ENCODE measurements at regions not wholly inside any gene's neighbourhood (a gene's known extent, or its start where the extent isn't known, plus 50 kb on each side); places are given as distances from the start of the nearest gene placed in this dataset.

GRCh38 chr6:44024574-44025219, 102.6 kb downstream of the MRPL14 start:
- TF ChIP-seq, protein P1, sequence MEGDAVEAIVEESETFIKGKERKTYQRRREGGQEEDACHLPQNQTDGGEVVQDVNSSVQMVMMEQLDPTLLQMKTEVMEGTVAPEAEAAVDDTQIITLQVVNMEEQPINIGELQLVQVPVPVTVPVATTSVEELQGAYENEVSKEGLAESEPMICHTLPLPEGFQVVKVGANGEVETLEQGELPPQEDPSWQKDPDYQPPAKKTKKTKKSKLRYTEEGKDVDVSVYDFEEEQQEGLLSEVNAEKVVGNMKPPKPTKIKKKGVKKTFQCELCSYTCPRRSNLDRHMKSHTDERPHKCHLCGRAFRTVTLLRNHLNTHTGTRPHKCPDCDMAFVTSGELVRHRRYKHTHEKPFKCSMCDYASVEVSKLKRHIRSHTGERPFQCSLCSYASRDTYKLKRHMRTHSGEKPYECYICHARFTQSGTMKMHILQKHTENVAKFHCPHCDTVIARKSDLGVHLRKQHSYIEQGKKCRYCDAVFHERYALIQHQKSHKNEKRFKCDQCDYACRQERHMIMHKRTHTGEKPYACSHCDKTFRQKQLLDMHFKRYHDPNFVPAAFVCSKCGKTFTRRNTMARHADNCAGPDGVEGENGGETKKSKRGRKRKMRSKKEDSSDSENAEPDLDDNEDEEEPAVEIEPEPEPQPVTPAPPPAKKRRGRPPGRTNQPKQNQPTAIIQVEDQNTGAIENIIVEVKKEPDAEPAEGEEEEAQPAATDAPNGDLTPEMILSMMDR (IDR thresholded peaks at IDR 0.05), result no peak
- TF ChIP-seq EZH2 (IDR thresholded peaks at IDR 0.05; ENCODE audit: borderline replicate concordance, insufficient read depth, low read depth, low read length, poor library complexity, severe bottlenecking), result no peak

Measured in B cell (primary cell).